ENCODE measurements at regions not wholly inside any gene's neighbourhood (a gene's known extent, or its start where the extent isn't known, plus 50 kb on each side); places are given as distances from the start of the nearest gene placed in this dataset.

DNA sequence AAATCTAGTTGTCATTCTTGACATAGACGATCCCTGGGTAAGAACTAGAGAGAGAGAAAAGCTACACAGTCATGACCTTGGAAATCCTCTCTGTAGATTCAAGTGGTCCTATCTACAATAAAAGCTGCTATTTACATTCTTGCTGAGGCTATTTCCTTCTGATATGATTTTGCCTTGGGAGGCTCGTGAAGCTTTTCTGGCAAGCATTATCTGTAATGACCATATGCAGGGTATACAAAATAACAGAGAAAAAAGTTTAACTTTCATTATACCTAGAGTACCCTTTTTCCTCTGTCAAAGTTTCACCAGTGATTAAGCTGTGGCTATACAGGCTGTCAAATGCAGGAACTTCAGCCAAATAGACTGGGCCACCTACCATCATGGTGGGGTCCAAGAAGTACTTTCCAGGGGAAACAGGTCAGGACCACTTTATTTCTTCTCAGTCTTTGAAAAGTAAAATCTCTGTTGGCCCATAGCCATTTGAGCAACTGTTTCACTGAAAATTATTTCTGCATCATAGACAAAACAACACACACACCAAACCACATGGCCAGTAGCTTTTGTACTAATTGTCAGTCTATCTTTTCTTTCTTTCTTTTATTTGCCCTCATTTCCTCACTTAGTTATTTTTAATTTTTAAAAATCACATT is 677.0 kb upstream of the ID4 start:
- no peak for DNase-seq
- no peak overlapping the region for H3K27ac ChIP-seq
- no peak overlapping the region for H3K4me3 ChIP-seq
- H3K27me3 ChIP-seq, result no peaks in the 10 kb centered on the region
- H3K9me3 ChIP-seq, result no peaks in the 10 kb centered on the region
- intact Hi-C loops (cut with DNase I), result no loop called here
- TF ChIP-seq, protein P1, sequence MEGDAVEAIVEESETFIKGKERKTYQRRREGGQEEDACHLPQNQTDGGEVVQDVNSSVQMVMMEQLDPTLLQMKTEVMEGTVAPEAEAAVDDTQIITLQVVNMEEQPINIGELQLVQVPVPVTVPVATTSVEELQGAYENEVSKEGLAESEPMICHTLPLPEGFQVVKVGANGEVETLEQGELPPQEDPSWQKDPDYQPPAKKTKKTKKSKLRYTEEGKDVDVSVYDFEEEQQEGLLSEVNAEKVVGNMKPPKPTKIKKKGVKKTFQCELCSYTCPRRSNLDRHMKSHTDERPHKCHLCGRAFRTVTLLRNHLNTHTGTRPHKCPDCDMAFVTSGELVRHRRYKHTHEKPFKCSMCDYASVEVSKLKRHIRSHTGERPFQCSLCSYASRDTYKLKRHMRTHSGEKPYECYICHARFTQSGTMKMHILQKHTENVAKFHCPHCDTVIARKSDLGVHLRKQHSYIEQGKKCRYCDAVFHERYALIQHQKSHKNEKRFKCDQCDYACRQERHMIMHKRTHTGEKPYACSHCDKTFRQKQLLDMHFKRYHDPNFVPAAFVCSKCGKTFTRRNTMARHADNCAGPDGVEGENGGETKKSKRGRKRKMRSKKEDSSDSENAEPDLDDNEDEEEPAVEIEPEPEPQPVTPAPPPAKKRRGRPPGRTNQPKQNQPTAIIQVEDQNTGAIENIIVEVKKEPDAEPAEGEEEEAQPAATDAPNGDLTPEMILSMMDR (IDR thresholded peaks at IDR 0.05), result no peak
- TF ChIP-seq EP300 (IDR thresholded peaks at IDR 0.05) (no peak), POLR2A (IDR thresholded peaks at IDR 0.05) (no peak), POLR2AphosphoS5 (IDR thresholded peaks at IDR 0.05) (no peak)
- 29 to 55% methylated on average over 2 of the region's 2 CpGs for WGBS, 2 donors
- no peaks in the 10 kb centered on the region for H3K36me3 ChIP-seq
- peaks cover 0 to 4% (median 0%) of the 10 kb centered on the region in 4 donors for H3K4me1 ChIP-seq

DNA sequence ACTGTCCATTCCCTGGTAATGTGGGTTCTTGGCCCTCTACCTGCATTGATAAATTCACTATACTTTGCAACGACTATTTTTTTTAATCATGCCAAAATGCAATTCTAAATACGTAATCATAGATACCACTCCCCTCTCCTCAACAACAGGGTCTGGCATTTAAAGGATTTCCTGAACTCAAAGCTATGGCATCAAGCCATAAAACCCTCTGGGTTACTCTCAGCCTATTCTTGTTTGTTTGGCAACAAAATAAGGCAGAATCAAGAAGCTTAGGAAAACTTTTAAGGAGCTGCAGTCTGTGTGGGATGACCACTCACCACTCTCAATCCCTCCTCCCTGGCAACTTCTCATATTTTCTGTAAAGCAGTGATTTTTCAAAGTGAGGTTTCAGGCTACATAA is 669.9 kb upstream of the ID4 start:
- H3K4me3 ChIP-seq, result no peak overlapping the region
- H3K9me3 ChIP-seq, result no peaks in the 10 kb centered on the region
- 32 to 40% methylated on average over 2 of the region's 2 CpGs for WGBS, 2 donors
- no peak for DNase-seq
- TF ChIP-seq, protein P1 (IDR thresholded peaks at IDR 0.05), result no peak
- no peak for TF ChIP-seq EP300 (IDR thresholded peaks at IDR 0.05)
- no peak for TF ChIP-seq POLR2A (IDR thresholded peaks at IDR 0.05)
- TF ChIP-seq POLR2AphosphoS5 (IDR thresholded peaks at IDR 0.05), result no peak
- H3K36me3 ChIP-seq, result no peaks in the 10 kb centered on the region
- H3K4me1 ChIP-seq, result no peaks in the 10 kb centered on the region
- no peak overlapping the region for H3K27ac ChIP-seq
- intact Hi-C loops (cut with DNase I), result no loop called here
- H3K27me3 ChIP-seq, result no peaks in the 10 kb centered on the region

DNA sequence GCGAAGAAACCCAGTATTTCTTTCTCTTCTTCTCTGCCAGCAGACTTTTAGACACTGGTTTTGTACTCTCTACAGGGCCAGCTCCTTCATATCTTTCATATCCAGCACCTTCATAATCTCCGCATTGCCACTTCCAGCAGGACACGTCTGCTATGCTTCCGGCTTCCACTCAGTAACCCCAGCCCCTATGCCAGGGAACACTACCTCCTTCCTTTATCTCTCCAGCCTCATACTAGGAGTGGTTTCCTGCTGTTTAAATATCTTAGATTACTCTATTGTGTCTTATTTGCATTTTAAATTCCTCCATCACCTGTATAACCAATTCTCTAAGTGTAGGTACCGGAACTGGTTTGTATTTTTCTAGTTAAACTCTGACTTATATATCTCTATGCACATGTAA is 667.8 kb upstream of the ID4 start:
- no peaks in the 10 kb centered on the region for H3K36me3 ChIP-seq
- intact Hi-C loops (cut with DNase I), result no loop called here
- WGBS, 2 donors, result 73 to 79% methylated on average over 5 of the region's 5 CpGs
- no peak overlapping the region for H3K4me3 ChIP-seq
- H3K4me1 ChIP-seq, result no peaks in the 10 kb centered on the region
- no peak for DNase-seq
- H3K27me3 ChIP-seq, result no peaks in the 10 kb centered on the region
- no peaks in the 10 kb centered on the region for H3K9me3 ChIP-seq
- TF ChIP-seq POLR2AphosphoS5 (IDR thresholded peaks at IDR 0.05), result no peak
- no peak for TF ChIP-seq POLR2A (IDR thresholded peaks at IDR 0.05)
- TF ChIP-seq, protein P1 (IDR thresholded peaks at IDR 0.05), result no peak
- no peak for TF ChIP-seq EP300 (IDR thresholded peaks at IDR 0.05)
- H3K27ac ChIP-seq, result no peak overlapping the region

DNA sequence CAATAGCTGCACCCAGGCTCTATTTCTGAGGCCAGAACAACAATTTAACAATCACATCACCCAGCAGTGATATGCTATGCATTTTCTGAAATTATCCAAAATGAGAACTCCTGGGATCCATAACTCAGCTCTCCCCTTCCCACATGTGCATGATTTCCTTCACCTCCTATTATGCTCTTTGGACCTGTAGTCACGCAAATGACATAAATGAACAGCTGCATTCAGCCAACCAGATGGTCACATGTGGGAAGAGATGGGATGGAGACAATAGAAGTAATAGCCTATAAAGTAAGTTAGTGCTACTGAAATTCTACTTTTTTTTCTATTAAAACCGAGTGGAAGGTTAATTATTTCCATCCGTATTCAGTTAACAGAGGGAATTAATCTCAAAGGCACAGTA is 662.1 kb upstream of the ID4 start:
- no peak for TF ChIP-seq EP300 (IDR thresholded peaks at IDR 0.05)
- TF ChIP-seq, protein P1 (IDR thresholded peaks at IDR 0.05), result no peak
- 53 to 81% methylated on average over 3 of the region's 3 CpGs for WGBS, 2 donors
- intact Hi-C loops (cut with DNase I), result no loop called here
- Histone ChIP-seq H3K27ac (no peak overlapping the region), H3K9me3 (peaks cover 0 to 4% (median 0%) of the 10 kb centered on the region in 4 donors), H3K27me3 (no peaks in the 10 kb centered on the region), H3K36me3 (no peaks in the 10 kb centered on the region), H3K4me1 (no peaks in the 10 kb centered on the region), H3K4me3 (no peak overlapping the region)
- DNase-seq, result no peak

Data from sigmoid colon (tissue), 6 donors.